Neural cell (in vitro differentiated cells): ENCODE measurements at regions not wholly inside any gene's neighbourhood (a gene's known extent, or its start where the extent isn't known, plus 50 kb on each side); places are given as distances from the start of the nearest gene placed in this dataset.
A peak's percentile ranks its signal among the peaks of the same experiment; 100 is the strongest.

Source experiments
- H2AFZ ChIP-seq: fragments of 200-600, 300-800 bp; sonication (generic), shearing (Covaris generic); 2 replicates; pipeline ENCODE4 v1.6.0; 2014; ENCODE audit warnings: low read depth, mild to moderate bottlenecking, antibody characterized with exemption, low read length, moderate library complexity
- H3F3A ChIP-seq: fragments of 200-600 bp; shearing (Covaris generic); 2 replicates; pipeline ENCODE4 v1.6.1; 2016; ENCODE audit warnings: mild to moderate bottlenecking, moderate library complexity, mixed read lengths, antibody characterized with exemption, low read length; ENCODE audit not compliant: insufficient read depth, poor library complexity, severe bottlenecking
- H3K27ac ChIP-seq: fragments of 200-600, 300-800 bp; sonication (generic), shearing (Covaris generic); 2 replicates; pipeline ENCODE4 v1.5.1; 2014; ENCODE audit warnings: mild to moderate bottlenecking, low read length, moderate library complexity
- H3K27me3 ChIP-seq: fragments of 300-800, 200-600 bp; sonication (generic), shearing (Covaris generic); 2 replicates; pipeline ENCODE4 v1.6.0; 2014; ENCODE audit warnings: mild to moderate bottlenecking, low read depth, low read length, moderate library complexity; ENCODE audit not compliant: insufficient read depth
- H3K36me3 ChIP-seq: fragments of 300-800, 200-600 bp; sonication (generic), shearing (Covaris generic); 2 replicates; pipeline ENCODE4 v1.5.1; 2014; ENCODE audit warnings: mild to moderate bottlenecking, antibody characterized with exemption, low read length, moderate library complexity; ENCODE audit not compliant: insufficient read depth
- H3K4me2 ChIP-seq: fragments of 300-800, 200-600 bp; sonication (generic), shearing (Covaris generic); 2 replicates; pipeline ENCODE4 v1.6.0; 2014; ENCODE audit warnings: mild to moderate bottlenecking, low read length
- H3K4me3 ChIP-seq: fragments of 300-800, 200-600 bp; sonication (generic), shearing (Covaris generic); 2 replicates; pipeline ENCODE4 v1.5.1; 2014; ENCODE audit warnings: mild to moderate bottlenecking, low read length, moderate library complexity
- H3K79me2 ChIP-seq: fragments of 200-600 bp; shearing (Covaris generic); replicated peaks from 2 replicates; pipeline ENCODE4 v1.6.0; 2014; ENCODE audit warnings: mild to moderate bottlenecking, low read length, moderate library complexity; ENCODE audit not compliant: insufficient read depth
- H3K9ac ChIP-seq: fragments of 300-800, 200-600 bp; sonication (generic), shearing (Covaris generic); 2 replicates; pipeline ENCODE4 v1.6.1; 2016; ENCODE audit warnings: mild to moderate bottlenecking, low read length, mixed read lengths
- H3K9me2 ChIP-seq: fragments of 200-600 bp; shearing (Covaris generic); 2 replicates; pipeline ENCODE4 v1.6.1; 2016; ENCODE audit warnings: mild to moderate bottlenecking, low read length, mixed read lengths; ENCODE audit not compliant: insufficient read depth
- H3K9me3 ChIP-seq: fragments of 200-600, 300-800 bp; sonication (generic), shearing (Covaris generic); 2 replicates; pipeline ENCODE4 v1.6.1; 2016; ENCODE audit warnings: mild to moderate bottlenecking, mixed run types, low read length, moderate library complexity, mixed read lengths
- H4K20me1 ChIP-seq: fragments of 200-600 bp; shearing (Covaris generic); 2 replicates; pipeline ENCODE4 v1.6.1; 2016; ENCODE audit warnings: mild to moderate bottlenecking, mixed run types; ENCODE audit not compliant: insufficient read depth
- EP300 ChIP-seq: fragments of 450-650 bp; conservative IDR thresholded peaks from 2 replicates; pipeline ENCODE4 v1.6.1; 2014; ENCODE audit warnings: antibody characterized with exemption, mild to moderate bottlenecking, moderate library complexity; ENCODE audit not compliant: poor library complexity, severe bottlenecking
- EZH2 ChIP-seq: fragments of 200-600, 300-800 bp; shearing (Covaris generic), sonication (generic); IDR thresholded peaks from 2 replicates; pipeline ENCODE4 v1.6.1; 2014; ENCODE audit warnings: antibody characterized with exemption, low read length, borderline replicate concordance, mild to moderate bottlenecking; ENCODE audit not compliant: insufficient read depth, poor library complexity, severe bottlenecking
- MXI1 ChIP-seq: fragments of 450-650 bp; conservative IDR thresholded peaks from 2 replicates; pipeline ENCODE4 v1.6.1; 2014; ENCODE audit warnings: antibody characterized with exemption, mild to moderate bottlenecking; ENCODE audit not compliant: poor library complexity, severe bottlenecking
- POLR2AphosphoS5 ChIP-seq: IDR thresholded peaks from 2 replicates; pipeline ENCODE4 v1.6.1; 2012
- RAD21 ChIP-seq: fragments of 450-650 bp; conservative IDR thresholded peaks from 2 replicates; pipeline ENCODE4 v1.6.1; 2014; ENCODE audit warnings: antibody characterized with exemption, mild to moderate bottlenecking, moderate library complexity
- SMC3 ChIP-seq: fragments of 450-650 bp; conservative IDR thresholded peaks from 2 replicates; pipeline ENCODE4 v1.6.1; 2014; ENCODE audit warnings: antibody characterized with exemption, mild to moderate bottlenecking, moderate library complexity; ENCODE audit not compliant: poor library complexity
- TAF1 ChIP-seq: IDR thresholded peaks from 2 replicates; pipeline ENCODE4 v1.6.1; 2012; ENCODE audit warnings: low read depth
- TF ChIP-seq, protein P1 (sequence below): fragments of 450-650 bp; IDR thresholded peaks from 2 replicates; pipeline ENCODE4 v1.5.1; 2014; ENCODE audit warnings: antibody characterized with exemption, mild to moderate bottlenecking, moderate library complexity; ENCODE audit not compliant: poor library complexity, severe bottlenecking
- TF ChIP-seq, protein P2 (sequence below): IDR thresholded peaks from 2 replicates; pipeline ENCODE4 v1.6.1; 2012; ENCODE audit warnings: borderline replicate concordance

DNA sequence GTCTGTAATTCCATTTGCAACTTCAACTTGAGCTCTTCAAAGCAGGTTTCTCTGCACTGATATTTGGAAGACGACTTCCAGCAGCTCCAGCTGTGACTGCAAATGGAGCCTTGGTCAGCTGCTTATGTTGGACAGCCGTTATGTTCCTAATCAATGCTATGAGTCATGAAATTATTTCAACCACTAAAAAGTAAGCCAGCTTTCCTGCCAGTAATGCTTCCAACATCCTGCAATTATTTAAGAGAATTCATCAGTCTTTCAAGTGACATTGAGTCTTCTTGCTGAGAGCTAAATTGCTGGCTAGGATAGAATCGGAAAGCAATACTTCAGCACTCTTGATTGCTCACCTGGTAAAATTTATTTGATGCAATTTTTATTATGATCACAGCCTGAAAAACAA is 375.7 kb downstream of the MMUT start:
- H3K4me3 ChIP-seq = peak overlapping the region; percentile 6
- H3K36me3 ChIP-seq = no peaks in the 10 kb centered on the region
- H3K27me3 ChIP-seq = no peaks in the 10 kb centered on the region
- TF ChIP-seq TAF1 = no peak
- peak; percentile 76 for TF ChIP-seq EP300
- TF ChIP-seq, protein P1, sequence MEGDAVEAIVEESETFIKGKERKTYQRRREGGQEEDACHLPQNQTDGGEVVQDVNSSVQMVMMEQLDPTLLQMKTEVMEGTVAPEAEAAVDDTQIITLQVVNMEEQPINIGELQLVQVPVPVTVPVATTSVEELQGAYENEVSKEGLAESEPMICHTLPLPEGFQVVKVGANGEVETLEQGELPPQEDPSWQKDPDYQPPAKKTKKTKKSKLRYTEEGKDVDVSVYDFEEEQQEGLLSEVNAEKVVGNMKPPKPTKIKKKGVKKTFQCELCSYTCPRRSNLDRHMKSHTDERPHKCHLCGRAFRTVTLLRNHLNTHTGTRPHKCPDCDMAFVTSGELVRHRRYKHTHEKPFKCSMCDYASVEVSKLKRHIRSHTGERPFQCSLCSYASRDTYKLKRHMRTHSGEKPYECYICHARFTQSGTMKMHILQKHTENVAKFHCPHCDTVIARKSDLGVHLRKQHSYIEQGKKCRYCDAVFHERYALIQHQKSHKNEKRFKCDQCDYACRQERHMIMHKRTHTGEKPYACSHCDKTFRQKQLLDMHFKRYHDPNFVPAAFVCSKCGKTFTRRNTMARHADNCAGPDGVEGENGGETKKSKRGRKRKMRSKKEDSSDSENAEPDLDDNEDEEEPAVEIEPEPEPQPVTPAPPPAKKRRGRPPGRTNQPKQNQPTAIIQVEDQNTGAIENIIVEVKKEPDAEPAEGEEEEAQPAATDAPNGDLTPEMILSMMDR = no peak
- no peak for TF ChIP-seq SMC3
- TF ChIP-seq EZH2 = no peak
- TF ChIP-seq MXI1 = no peak
- peak; percentile 56 for TF ChIP-seq POLR2AphosphoS5
- H3K27ac ChIP-seq = peak overlapping the region; percentile 55
- H3K4me2 ChIP-seq = peak overlapping the region; percentile 11
- H2AFZ ChIP-seq = no peak overlapping the region
- no peaks in the 10 kb centered on the region for H3K9me3 ChIP-seq
- no peak overlapping the region for H3K9ac ChIP-seq
- no peaks in the 10 kb centered on the region for H3K79me2 ChIP-seq
- no peaks in the 10 kb centered on the region for H4K20me1 ChIP-seq
- peaks cover 3% of the 10 kb centered on the region for H3F3A ChIP-seq
- H3K9me2 ChIP-seq = no peaks in the 10 kb centered on the region

DNA sequence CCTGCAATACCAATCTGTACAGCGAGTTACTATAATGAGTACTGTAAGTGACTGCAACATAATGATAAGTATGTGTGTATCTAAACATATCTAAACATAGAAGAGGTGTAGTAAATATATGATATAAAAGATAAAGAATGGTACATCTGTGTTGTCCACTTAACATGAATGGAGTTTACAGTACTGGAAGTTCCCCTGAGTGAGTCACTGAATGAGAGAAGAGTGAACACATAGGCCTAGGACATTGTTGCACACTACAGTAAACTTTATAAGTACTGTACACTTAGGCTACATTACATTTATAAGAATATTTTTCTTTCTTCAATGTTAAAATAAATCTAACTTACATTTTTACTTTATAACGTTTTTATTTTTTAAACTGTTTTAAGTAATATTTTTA is 380.4 kb downstream of the MMUT start:
- H3K79me2 ChIP-seq = no peaks in the 10 kb centered on the region
- no peak overlapping the region for H3K27ac ChIP-seq
- no peak overlapping the region for H2AFZ ChIP-seq
- no peak overlapping the region for H3K9ac ChIP-seq
- no peak overlapping the region for H3K4me3 ChIP-seq
- peaks cover 3% of the 10 kb centered on the region for H3F3A ChIP-seq
- no peak overlapping the region for H3K4me2 ChIP-seq
- H4K20me1 ChIP-seq = no peaks in the 10 kb centered on the region
- H3K9me2 ChIP-seq = no peaks in the 10 kb centered on the region
- no peaks in the 10 kb centered on the region for H3K9me3 ChIP-seq
- TF ChIP-seq SMC3 (no peak), EP300 (no peak), POLR2AphosphoS5 (no peak), TAF1 (no peak), RAD21 (no peak), MXI1 (no peak), EZH2 (no peak)
- TF ChIP-seq, protein P2, sequence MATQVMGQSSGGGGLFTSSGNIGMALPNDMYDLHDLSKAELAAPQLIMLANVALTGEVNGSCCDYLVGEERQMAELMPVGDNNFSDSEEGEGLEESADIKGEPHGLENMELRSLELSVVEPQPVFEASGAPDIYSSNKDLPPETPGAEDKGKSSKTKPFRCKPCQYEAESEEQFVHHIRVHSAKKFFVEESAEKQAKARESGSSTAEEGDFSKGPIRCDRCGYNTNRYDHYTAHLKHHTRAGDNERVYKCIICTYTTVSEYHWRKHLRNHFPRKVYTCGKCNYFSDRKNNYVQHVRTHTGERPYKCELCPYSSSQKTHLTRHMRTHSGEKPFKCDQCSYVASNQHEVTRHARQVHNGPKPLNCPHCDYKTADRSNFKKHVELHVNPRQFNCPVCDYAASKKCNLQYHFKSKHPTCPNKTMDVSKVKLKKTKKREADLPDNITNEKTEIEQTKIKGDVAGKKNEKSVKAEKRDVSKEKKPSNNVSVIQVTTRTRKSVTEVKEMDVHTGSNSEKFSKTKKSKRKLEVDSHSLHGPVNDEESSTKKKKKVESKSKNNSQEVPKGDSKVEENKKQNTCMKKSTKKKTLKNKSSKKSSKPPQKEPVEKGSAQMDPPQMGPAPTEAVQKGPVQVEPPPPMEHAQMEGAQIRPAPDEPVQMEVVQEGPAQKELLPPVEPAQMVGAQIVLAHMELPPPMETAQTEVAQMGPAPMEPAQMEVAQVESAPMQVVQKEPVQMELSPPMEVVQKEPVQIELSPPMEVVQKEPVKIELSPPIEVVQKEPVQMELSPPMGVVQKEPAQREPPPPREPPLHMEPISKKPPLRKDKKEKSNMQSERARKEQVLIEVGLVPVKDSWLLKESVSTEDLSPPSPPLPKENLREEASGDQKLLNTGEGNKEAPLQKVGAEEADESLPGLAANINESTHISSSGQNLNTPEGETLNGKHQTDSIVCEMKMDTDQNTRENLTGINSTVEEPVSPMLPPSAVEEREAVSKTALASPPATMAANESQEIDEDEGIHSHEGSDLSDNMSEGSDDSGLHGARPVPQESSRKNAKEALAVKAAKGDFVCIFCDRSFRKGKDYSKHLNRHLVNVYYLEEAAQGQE = no peak
- TF ChIP-seq, protein P1 = no peak
- no peaks in the 10 kb centered on the region for H3K36me3 ChIP-seq
- no peaks in the 10 kb centered on the region for H3K27me3 ChIP-seq
